Left hindlimb (tissue), 1 donor: ENCODE measurements at regions not wholly inside any gene's neighbourhood (a gene's known extent, or its start where the extent isn't known, plus 50 kb on each side); places are given as distances from the start of the nearest gene placed in this dataset.
"Not testable (repeated sequence)": the region's sequence is repeated elsewhere in the genome, so short reads cannot be mapped to it uniquely, and the experiment has no call there.

Source experiments
- DNase-seq: peaks from one replicate; pipeline ENCODE4 v3.0.0-alpha.2; 2018

DNA sequence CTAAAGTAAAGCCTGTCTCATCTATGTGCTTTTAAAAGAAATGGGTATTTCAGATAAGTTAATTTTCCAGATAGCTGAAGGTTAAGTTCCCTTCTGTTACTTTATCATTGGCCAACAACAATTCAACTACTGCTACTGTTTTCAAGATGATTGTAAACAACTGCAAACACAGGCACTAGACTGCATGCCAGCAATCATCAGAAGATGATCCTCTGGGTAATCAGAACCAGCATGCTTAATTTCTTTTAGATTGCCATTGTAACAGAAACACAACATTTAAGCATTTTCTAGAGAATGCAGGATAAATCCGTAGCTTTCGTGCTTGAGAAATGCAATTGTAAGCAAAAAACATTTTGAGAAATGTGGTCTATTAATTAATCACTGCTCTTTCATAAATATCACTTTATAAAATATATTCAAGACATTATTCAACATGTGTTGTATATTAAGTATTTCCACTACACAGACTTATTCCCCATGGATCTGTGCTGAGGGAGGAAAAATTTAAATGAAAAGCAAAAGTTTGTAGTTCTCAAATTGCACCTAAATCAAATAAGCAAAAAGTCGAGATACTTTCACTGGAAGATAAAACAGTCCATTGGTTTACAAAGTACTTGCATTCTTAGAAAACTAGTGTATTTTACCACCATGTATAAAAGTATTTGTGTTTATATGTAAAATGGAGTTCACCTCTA, 133.7 kb downstream of the ATL2 start:
- DNase-seq: no peak

DNA sequence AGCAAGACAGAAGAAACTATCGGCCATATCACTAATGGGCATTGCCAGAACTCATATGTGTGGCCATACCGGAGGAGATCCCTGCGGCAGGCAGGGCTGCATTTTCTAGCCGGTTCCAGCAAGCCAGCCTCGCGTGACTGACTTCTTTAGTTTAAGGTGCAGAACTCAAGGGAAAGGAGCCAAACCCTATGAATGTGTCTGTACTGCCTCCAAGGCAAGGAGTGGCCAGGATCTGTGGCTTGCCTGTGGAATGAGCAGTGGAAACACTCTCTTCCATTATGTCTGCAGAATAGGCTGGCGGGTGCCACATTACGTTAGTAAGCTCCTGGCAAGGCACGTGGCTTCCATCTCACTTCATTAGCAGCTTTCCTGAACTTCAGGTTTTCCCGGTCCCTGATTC, 137.6 kb downstream of the ATL2 start:
- DNase-seq: peak; percentile 66

- not testable (repeated sequence) for DNase-seq
These were observed 138.4 kb downstream of the ATL2 start for GRCh38 chr2:38238705-38239104.

GRCh38 chr2:38237311-38237710, 139.8 kb downstream of the ATL2 start:
- no peak for DNase-seq

- peak; percentile 54 for DNase-seq
These were observed 143.7 kb downstream of the ATL2 start for GRCh38 chr2:38233231-38233983.

- no peak for DNase-seq
These were observed 144.6 kb downstream of the ATL2 start for GRCh38 chr2:38232454-38232853.

DNA sequence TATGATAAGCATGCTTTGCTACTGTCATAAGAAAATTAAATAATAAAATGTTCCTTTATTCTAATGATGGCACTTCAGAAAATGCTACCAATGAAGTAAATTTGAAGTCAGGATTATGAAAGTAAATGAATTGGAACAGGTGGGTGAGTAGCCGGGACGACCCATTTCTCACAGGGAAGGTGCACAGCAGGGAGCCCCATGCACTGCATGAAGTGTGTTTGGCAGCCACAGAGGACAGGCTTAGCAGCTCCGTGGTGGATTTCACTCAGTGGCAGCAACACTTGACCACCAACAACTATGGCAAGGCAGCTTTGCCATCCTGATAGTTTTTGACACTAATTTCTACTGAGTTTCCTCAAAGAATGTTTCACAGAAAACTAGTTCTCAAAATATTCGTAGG, 146.3 kb downstream of the ATL2 start:
- DNase-seq: no peak

DNA sequence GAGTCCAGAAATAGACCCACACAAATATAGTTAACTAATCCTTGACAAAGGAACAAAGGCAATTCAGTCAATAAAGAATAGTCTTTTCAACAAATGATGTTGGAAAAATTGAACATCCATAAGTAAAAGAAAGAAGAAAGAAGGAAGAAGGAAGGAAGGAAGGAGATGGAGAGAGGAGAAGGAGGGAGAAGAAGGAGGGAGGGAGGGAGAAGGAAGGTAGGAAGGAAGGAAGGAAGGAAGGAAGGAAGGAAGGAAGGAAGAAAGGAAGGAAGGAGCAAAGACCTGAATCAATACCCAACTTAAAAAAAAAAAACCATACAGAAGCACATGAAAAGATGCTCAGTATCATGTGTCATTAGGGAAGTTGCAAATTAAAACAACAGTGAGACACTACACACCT, 148.3 kb downstream of the ATL2 start:
- no peak for DNase-seq

GRCh38 chr2:38224821-38225437, 149.0 kb upstream of the CYP1B1 start:
- DNase-seq: no peak

DNA sequence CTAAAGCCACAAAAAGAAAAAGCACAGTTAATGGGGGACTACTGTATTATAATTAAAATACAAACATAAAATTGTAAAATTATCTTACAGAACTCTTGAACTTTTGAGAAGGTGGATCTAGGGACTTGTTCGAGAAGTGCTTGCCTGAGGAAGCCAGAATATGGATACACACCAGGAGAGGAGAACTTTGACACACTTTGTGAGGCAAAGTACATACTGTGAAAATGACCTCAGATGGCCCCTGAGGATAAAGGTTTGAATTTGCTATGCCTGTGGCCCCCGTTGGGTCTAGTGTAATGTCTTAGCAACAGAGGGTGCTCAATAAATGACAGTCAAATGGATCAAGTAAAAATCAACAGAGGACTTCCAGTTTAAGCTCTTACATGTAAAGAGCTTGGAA, 148.2 kb upstream of the CYP1B1 start:
- no peak for DNase-seq

GRCh38 chr2:38223256-38223655, 147.3 kb upstream of the CYP1B1 start:
- DNase-seq: no peak

DNA sequence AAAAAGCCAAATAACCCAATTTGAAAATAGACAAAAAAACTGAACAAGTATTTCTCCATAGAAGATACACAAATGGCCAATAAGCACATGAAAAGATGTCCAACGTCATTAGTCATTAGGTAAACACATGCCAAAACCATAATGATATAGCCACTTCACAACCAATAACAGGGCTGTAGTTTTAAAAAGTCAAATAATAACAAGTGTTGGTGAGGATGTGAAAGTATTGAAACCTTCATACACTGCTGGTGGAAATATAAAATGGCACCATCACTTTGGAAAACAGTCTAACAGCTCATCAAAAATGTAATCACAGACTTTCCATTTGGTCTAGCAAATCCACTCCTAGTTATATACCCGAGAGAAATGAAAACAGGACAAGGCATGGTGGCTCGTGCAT, 144.2 kb upstream of the CYP1B1 start:
- no peak for DNase-seq

DNA sequence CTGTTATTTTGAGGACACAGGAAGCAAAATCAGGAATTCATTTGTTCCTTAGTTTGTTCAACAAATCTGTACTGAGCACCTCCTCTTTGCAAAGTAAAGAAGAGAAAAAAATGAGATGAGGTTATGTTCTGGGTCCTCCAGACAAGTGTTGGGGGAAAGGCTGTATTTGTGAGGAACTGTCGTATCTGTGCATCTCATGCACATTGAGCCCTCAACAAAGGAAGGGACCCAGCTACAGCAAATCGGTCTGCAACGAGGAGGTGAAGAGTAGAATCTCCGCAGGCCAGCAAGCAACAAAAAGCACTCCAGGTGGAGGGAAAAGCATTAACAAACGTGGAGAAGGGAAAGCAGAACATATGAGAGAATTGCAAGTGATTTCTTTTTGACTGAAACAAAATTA, 143.0 kb upstream of the CYP1B1 start:
- no peak for DNase-seq

GRCh38 chr2:38218591-38218991, 142.6 kb upstream of the CYP1B1 start:
- DNase-seq: no peak

- no peak for DNase-seq
These were observed 141.6 kb upstream of the CYP1B1 start for GRCh38 chr2:38217401-38218188.

DNA sequence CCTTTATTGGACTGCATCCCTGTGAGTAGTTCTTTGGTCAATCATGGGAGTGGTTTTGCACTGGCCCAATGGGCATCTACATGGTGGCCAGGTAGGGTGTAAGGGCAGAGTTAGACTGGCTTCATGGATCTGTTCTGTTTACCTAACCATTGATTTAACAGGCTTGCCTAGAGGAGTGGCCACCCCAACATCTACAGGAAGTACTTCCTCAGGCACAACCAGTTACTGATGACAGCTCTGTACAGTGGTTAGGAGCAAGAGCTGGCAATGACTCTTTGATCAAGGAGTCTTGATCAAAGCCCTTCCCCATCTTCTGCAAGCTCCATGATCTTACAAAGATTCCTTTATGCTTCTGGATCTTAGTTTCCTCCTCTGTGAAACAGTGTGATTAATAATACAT, 140.9 kb upstream of the CYP1B1 start:
- DNase-seq: no peak

DNA sequence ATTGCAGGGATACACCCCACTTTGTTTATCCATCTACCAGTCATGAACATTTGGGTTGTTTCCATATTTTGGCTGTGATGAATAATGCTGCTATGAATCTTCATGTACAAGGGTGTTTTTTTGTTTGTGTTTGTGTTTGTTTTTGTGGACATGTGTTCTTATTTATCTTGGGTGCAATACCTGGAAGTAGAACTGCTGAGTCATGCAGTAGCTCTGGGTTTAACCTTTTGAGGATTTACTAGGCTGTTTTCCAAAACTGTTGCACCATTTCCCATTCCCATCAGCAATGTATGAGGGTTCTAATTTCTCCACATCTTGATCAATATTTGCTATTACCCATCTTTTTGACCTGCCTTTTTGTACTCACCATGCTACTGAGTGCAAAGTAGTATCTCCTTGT, 140.0 kb upstream of the CYP1B1 start:
- DNase-seq: no peak

DNA sequence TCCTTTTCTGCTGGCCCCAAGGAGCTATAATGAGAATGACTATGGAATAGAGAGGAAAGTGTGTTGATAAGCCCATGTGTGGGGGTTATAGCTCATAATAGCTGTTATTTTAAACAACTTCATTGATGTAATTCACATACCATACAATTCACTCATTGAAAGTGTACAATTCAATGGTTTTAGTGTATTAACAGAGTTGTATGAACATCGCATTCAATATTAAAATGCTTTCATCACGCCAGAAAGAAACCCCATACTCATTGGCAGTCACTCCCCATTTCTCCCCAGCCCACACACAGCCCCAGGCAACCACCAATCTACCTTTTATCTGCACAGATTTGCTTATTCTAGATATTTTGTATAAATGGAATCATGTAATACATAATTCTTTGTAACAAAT, 139.6 kb upstream of the CYP1B1 start:
- no peak for DNase-seq

DNA sequence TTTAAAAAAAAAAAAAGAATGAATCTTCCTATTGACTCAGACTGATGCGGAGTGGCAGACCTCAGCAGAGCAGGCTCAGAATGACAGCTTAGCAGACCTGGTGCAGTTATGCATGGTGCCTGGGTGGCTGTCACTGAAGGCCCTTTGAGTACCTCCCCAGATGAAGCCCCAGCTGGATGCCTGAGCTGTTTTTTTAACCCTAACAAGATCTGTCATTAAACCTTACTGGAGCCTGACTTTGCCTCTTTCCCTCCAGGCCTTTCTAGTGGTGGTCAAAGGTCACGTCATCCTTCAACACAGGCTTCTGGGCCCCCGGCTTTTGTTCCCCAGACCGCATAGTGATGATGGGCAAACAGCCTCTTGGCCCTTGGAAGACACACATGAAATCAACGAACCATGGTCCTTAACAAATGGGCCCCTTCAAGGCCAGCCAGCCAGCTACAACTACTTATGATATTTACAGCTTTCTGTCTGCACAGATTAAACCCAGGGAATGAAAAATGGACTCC, 138.3 kb upstream of the CYP1B1 start:
- no peak for DNase-seq

GRCh38 chr2:38213619-38214167, 137.7 kb upstream of the CYP1B1 start:
- DNase-seq: no peak

- no peak for DNase-seq
These were observed 136.4 kb upstream of the CYP1B1 start for GRCh38 chr2:38212312-38212711.

GRCh38 chr2:38207168-38207567, 131.2 kb upstream of the CYP1B1 start:
- no peak for DNase-seq

GRCh38 chr2:38203446-38203810, 127.5 kb upstream of the CYP1B1 start:
- no peak for DNase-seq
